GM12872 (cell line): ENCODE measurements at regions not wholly inside any gene's neighbourhood (a gene's known extent, or its start where the extent isn't known, plus 50 kb on each side); places are given as distances from the start of the nearest gene placed in this dataset.

ENCODE experiments used
- TF ChIP-seq, protein P1 (sequence below): IDR thresholded peaks from 3 replicates; pipeline ENCODE4 v1.5.1; 2011; ENCODE audit warnings: low read depth, mild to moderate bottlenecking, low read length, moderate library complexity; ENCODE audit not compliant: insufficient read depth

DNA sequence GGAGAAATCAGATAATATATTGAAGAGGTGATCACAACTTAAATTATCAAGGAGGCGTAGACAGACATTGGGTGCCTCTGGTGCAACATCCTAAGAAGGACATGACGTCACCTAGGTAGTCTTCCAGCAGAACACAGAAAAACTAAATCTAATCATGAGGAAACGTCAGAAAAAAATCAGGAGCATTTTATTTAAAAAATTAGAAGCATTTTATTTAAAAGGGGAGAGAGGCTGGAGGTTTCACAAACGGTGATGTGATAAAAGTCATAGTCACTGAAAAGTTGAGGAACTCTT lies 254.6 kb downstream of the TMEM167A start:
- TF ChIP-seq, protein P1, sequence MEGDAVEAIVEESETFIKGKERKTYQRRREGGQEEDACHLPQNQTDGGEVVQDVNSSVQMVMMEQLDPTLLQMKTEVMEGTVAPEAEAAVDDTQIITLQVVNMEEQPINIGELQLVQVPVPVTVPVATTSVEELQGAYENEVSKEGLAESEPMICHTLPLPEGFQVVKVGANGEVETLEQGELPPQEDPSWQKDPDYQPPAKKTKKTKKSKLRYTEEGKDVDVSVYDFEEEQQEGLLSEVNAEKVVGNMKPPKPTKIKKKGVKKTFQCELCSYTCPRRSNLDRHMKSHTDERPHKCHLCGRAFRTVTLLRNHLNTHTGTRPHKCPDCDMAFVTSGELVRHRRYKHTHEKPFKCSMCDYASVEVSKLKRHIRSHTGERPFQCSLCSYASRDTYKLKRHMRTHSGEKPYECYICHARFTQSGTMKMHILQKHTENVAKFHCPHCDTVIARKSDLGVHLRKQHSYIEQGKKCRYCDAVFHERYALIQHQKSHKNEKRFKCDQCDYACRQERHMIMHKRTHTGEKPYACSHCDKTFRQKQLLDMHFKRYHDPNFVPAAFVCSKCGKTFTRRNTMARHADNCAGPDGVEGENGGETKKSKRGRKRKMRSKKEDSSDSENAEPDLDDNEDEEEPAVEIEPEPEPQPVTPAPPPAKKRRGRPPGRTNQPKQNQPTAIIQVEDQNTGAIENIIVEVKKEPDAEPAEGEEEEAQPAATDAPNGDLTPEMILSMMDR, result no peak

DNA sequence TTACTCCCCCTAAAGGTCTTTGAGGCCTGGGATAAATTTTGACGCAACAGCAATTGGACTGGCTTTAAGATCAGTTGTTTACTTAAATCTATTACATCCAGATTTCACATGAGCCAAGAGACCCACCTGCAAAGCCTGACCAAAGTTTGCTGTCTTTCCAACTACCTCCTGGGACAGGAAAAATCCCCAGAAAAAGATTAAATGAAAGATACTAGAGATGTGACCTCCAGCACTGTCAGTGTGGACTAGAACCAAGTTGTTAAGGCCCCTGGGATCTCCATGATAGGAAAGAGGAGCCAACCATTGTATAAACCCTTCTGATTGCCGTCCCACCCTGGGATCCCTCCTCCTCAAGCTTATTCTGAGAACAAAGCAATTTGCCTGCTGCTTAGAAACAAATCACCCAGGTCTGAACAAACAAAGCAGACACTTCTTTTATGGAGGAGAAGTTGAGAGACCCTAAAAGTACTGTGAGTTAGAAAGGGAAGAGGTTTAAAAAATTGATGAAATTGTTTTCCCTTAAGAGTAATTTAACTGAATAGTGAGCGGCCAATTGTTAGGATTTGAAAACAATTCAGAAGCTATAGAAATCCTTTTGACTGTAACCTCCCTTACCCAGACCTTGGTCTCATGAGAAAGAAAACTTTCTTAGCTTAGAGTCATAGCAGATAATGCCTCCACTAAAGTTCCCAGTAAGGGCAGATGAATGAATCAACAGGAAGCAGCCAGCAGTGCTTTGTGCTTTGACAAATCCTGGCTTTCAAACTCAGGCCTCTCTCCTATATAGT lies 255.2 kb downstream of the TMEM167A start:
- TF ChIP-seq, protein P1, result no peak

DNA sequence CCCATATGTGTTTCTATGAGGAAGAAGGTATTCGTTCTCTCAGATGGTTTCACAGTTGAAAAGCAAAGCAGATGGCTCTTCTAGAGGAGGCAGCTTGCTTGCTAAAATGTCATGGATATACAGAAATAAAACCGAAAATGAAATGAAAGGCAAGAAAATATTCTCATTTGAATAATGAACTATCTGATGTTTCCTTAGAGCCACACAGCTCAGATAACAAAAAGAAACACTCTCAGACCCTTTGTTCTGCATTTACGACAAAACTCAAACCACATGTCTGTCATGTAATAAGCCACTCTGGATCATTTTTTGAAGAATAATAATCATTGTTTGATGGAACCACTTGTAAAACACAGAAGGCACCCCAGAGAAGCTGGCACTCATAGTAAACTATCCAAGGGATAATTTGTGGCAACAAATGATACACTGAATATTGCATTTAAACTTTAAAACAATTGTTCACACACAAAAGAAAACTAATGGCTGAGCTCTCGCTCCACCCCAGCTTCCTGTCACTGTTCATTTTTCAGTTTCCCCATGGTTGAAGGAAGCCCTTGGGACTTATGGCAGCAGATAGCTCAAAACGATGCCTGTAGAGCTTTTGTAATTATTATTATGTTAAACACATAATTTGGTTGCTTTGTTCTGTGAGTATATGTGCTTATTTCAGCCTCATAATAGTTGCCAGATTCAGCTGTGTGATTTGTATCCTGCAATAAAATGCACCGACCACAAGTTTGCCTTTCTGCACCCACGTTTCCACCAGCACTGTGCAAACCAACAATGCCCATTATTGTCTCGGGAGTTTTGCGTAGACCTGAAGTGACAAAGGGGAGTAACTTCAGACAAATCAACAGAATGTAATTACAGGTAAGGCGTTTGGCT lies 256.0 kb downstream of the TMEM167A start:
- TF ChIP-seq, protein P1, result no peak

DNA sequence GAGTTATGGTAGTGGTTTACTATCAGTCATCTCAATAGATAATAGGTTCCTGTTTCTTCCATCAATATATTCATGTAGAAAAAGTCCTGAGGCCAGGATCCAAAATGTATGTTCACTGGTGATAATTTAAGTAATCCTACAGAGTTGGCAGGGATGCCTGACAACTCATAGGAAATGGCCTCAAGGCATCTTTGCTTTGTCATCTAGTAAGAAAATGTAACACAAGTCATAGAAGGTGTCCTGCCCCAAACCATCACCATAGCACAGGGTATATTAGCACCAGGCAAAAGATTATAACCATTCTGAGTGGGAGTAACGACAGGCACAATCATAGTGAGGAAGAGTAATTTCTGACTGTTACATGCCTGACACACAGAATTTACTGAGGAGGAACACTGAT lies 257.0 kb downstream of the TMEM167A start:
- TF ChIP-seq, protein P1, result no peak

DNA sequence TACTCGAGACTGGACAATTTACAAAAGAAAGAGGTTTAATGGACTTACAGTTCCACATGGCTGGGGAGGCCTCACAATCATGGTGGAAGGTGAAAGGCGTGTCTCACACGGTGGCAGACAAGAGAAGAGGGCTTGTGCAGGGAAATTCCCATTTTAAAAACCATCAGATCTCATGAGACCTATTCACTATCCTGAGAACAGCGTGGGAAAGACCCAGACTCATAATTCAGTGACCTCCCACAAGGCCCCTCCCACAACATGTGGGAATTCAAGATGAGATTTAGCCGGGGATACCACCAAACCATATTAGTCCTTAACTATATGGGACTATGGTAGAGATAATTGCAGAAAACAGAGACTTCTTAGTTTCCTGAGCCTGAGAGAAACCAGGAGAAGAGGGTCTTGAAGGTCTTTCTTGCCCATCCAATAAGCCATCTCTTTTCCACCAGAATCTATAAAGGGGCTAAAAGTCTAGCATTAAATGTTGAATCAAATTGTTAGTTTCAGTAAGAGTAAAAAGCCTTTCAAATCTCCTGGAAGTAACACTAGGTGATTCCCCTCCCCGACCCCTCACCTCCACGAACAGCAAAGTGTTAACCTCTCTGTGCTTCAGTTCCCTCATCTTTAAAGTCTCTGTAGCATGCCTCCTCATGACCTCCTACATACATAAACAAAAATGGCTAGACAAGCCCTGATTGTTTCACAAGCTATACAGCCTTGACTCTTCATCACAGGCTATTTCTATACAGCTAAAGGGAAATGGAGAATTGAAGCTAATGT lies 259.1 kb downstream of the TMEM167A start:
- TF ChIP-seq, protein P1, result no peak

DNA sequence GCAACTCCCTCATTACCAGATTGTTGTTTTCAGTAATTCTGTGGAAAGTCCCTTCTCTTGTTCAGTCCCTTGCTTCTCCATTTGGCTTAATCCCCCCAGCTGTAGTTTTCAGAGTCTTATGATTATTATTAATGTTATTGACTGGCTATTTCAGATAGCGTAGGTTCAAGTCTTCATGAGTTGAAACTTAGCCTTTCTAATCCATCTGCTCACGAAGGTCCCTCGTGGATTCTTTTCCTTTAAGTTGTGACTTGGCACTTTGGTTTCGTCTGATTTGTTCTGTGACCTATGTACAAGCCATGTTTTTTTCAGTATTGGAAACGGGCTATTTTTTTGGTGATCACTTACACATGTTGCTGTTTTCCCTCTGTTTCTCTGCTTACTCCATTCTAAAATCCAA lies 260.3 kb downstream of the TMEM167A start:
- TF ChIP-seq, protein P1, result no peak

DNA sequence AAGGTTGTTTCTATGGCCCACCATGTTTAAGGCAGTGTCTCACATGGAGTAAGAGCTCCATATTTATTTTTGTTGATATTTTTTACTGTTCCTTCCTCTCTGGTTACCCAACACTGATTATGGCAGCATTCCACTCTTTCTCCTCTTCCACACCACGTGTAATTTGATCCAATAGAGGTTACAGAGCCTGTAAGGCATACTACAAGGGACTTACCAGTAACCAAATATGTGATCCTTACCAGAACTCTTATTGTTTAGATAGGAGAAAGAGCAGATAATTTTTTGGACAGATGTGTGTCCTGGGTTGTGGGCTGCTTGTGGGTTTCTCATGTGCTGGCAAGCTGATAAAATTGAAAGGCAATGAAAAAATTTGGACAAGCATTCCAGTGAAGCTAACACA lies 261.3 kb downstream of the TMEM167A start:
- TF ChIP-seq, protein P1, result no peak
